Keratinocyte (primary cell): ENCODE measurements at regions not wholly inside any gene's neighbourhood (a gene's known extent, or its start where the extent isn't known, plus 50 kb on each side); places are given as distances from the start of the nearest gene placed in this dataset.

Experiments
- DNase-seq: peaks from one replicate; pipeline ENCODE4 v3.0.0-alpha.2; 2011; ENCODE audit warnings: low read depth, missing footprints, low spot score
- FAIRE-seq: peaks from 2 replicates; lab custom pipeline; 2011; peaks lifted over from hg19 to GRCh38; lab: Jason Lieb, UNC
- H2AFZ ChIP-seq: 2 replicates; pipeline ENCODE4 v1.6.0; 2012; ENCODE audit warnings: low read length, control low read depth, inconsistent platforms; ENCODE audit not compliant: control insufficient read depth
- H3K27ac ChIP-seq: 2 replicates; pipeline ENCODE4 v1.5.1; 2011; ENCODE audit warnings: low read length; ENCODE audit not compliant: control insufficient read depth, insufficient read depth
- H3K27me3 ChIP-seq: 3 replicates; pipeline ENCODE4 v1.6.0; 2011; ENCODE audit warnings: low read length; ENCODE audit not compliant: control insufficient read depth, insufficient read depth; ENCODE audit errors: extremely low read depth
- H3K36me3 ChIP-seq, 2 experiments: 2 replicates in 1 of 2; 3 replicates in 1 of 2; pipeline ENCODE4 v1.5.1; 2011; ENCODE audit warnings: low read length in 2 of 2, mild to moderate bottlenecking in 1 of 2; ENCODE audit not compliant: control insufficient read depth in 2 of 2, insufficient read depth in 2 of 2; ENCODE audit errors: extremely low read depth in 1 of 2
- H3K4me1 ChIP-seq: 3 replicates; pipeline ENCODE4 v1.5.1; 2011; ENCODE audit warnings: low read length; ENCODE audit not compliant: control insufficient read depth, insufficient read depth; ENCODE audit errors: extremely low read depth
- H3K4me2 ChIP-seq: 3 replicates; pipeline ENCODE4 v1.6.0; 2011; ENCODE audit warnings: low read depth, low read length; ENCODE audit not compliant: control insufficient read depth, insufficient read depth; ENCODE audit errors: extremely low read depth
- H3K4me3 ChIP-seq, 3 experiments: fragments of 200-600 bp in 1 of 3; sonication (generic) in 1 of 3; 2 replicates in 2 of 3; 3 replicates in 1 of 3; pipeline ENCODE4 v1.5.1; 2011 to 2016; ENCODE audit warnings: low read length in 3 of 3, mild to moderate bottlenecking in 3 of 3, control low read depth in 2 of 3, inconsistent platforms in 1 of 3, low read depth in 1 of 3, mixed read lengths in 1 of 3, mixed run types in 1 of 3, moderate library complexity in 1 of 3; ENCODE audit not compliant: control insufficient read depth in 2 of 3, insufficient read depth in 2 of 3; ENCODE audit errors: extremely low read depth in 1 of 3
- H3K79me2 ChIP-seq: 2 replicates; pipeline ENCODE4 v1.6.0; 2012; ENCODE audit warnings: low read length; ENCODE audit not compliant: control insufficient read depth, insufficient read depth
- H3K9ac ChIP-seq: 3 replicates; pipeline ENCODE4 v1.6.0; 2011; ENCODE audit warnings: low read length; ENCODE audit not compliant: control insufficient read depth, insufficient read depth; ENCODE audit errors: extremely low read depth
- H3K9me1 ChIP-seq: 3 replicates; pipeline ENCODE4 v1.6.0; 2011; ENCODE audit warnings: low read length; ENCODE audit not compliant: control insufficient read depth, insufficient read depth; ENCODE audit errors: extremely low read depth
- H3K9me3 ChIP-seq: 2 replicates; pipeline ENCODE4 v1.5.1; 2012; ENCODE audit warnings: low read depth, low read length; ENCODE audit not compliant: control insufficient read depth
- H4K20me1 ChIP-seq: 3 replicates; pipeline ENCODE4 v1.6.0; 2011; ENCODE audit warnings: low read length; ENCODE audit not compliant: control insufficient read depth, insufficient read depth; ENCODE audit errors: extremely low read depth
- CTCF ChIP-seq, 3 experiments: IDR thresholded peaks in 1 of 3; conservative IDR thresholded peaks in 1 of 3; optimal IDR thresholded peaks in 1 of 3; 2 replicates in 2 of 3; 3 replicates in 1 of 3; pipeline versions ENCODE3 to v1.5.1; 2011; ENCODE audit warnings: low read length in 3 of 3, mild to moderate bottlenecking in 3 of 3, moderate library complexity in 2 of 3, control low read depth in 1 of 3, inconsistent platforms in 1 of 3; ENCODE audit not compliant: insufficient read depth in 2 of 3; ENCODE audit errors: extremely low read depth in 1 of 3
- EZH2 ChIP-seq: IDR thresholded peaks from one replicate; pipeline ENCODE4 v1.6.1; 2012; ENCODE audit warnings: inconsistent platforms, mild to moderate bottlenecking, low read length, moderate library complexity
- dilution Hi-C: fragments of 300-500 bp; cut with MboI; formaldehyde crosslinking; loops from one replicate; pipeline ENCODE4 v1.7.0; 2020; ENCODE audit warnings: low sequenced_read_pairs; ENCODE audit not compliant: extremely low pct_ligation_motif_present

- no peaks in the 10 kb centered on the region for H3K36me3 ChIP-seq
- no peak overlapping the region for H3K27ac ChIP-seq
- H3K9ac ChIP-seq, result no peak overlapping the region
- H3K4me3 ChIP-seq, result no peak overlapping the region
- H3K4me2 ChIP-seq, result no peak overlapping the region
- no peaks in the 10 kb centered on the region for H4K20me1 ChIP-seq
- TF ChIP-seq CTCF (optimal IDR thresholded peaks at IDR 0.05 in 1 of 3, IDR thresholded peaks at IDR 0.05 in 1 of 3, conservative IDR thresholded peaks at IDR 0.05 in 1 of 3; ENCODE audit: extremely low read depth in 1 of 3, insufficient read depth in 2 of 3, low read length in 3 of 3) (no peak), EZH2 (no peak)
- H3K79me2 ChIP-seq, result no peaks in the 10 kb centered on the region
- no peaks in the 10 kb centered on the region for H3K9me3 ChIP-seq
- DNase-seq (no peak), FAIRE-seq (no peak)
- dilution Hi-C loops, result no loop called here
- no peaks in the 10 kb centered on the region for H3K27me3 ChIP-seq
- no peaks in the 10 kb centered on the region for H3K9me1 ChIP-seq
- no peak overlapping the region for H2AFZ ChIP-seq
- no peaks in the 10 kb centered on the region for H3K4me1 ChIP-seq
Measured at GRCh38 chr15:81471151-81471550, 97.1 kb upstream of the TMC3 start.

GRCh38 chr15:81469154-81469553 lies 95.1 kb upstream of the TMC3 start:
- Histone ChIP-seq H3K4me3 (no peak overlapping the region), H3K4me2 (peak overlapping the region; percentile 7), H3K27ac (no peak overlapping the region), H3K9me3 (no peaks in the 10 kb centered on the region), H2AFZ (no peak overlapping the region), H3K36me3 (no peaks in the 10 kb centered on the region), H3K4me1 (no peaks in the 10 kb centered on the region), H3K79me2 (no peaks in the 10 kb centered on the region), H4K20me1 (no peaks in the 10 kb centered on the region), H3K9ac (no peak overlapping the region), H3K27me3 (no peaks in the 10 kb centered on the region), H3K9me1 (no peaks in the 10 kb centered on the region)
- DNase-seq (peak; percentile 46), FAIRE-seq (peak; percentile 43)
- dilution Hi-C loops, result no loop called here
- TF ChIP-seq EZH2 (no peak), CTCF (optimal IDR thresholded peaks at IDR 0.05 in 1 of 3, IDR thresholded peaks at IDR 0.05 in 1 of 3, conservative IDR thresholded peaks at IDR 0.05 in 1 of 3; ENCODE audit: extremely low read depth in 1 of 3, insufficient read depth in 2 of 3, low read length in 3 of 3) (no peak)
